ENCODE measurements at regions not wholly inside any gene's neighbourhood (a gene's known extent, or its start where the extent isn't known, plus 50 kb on each side); places are given as distances from the start of the nearest gene placed in this dataset. TPM values are rescaled to one million over a fixed set of nuclear protein-coding genes. Genes with fewer than 3 reads are reported as not detected.
"Not testable (repeated sequence)": the region's sequence is repeated elsewhere in the genome, so short reads cannot be mapped to it uniquely, and the experiment has no call there.

- peak; percentile 85 for DNase-seq
Measured at GRCh38 chr10:113496111-113497109, 56.4 kb upstream of the HABP2 start.

GRCh38 chr10:113497198-113497597 lies 55.7 kb upstream of the HABP2 start:
- DNase-seq = no peak

GRCh38 chr10:113498997-113499396 lies 53.9 kb upstream of the HABP2 start:
- DNase-seq = peak; percentile 89

- no peak for DNase-seq
Measured at GRCh38 chr10:113499806-113500205, 53.0 kb upstream of the HABP2 start.

- not testable (repeated sequence) for DNase-seq
Measured at GRCh38 chr10:113501031-113501430, 51.8 kb upstream of the HABP2 start.

Small RNA genes lying in the stretch of these regions (small RNA-seq; reads per million reads assigned to genes)
- not detected for gene RNU7-165P (ENCODE audit: low replicate concordance)

Measured in tongue (tissue), 2 donors.